Naive thymus-derived CD4-positive, alpha-beta T cell (primary cell): ENCODE measurements at regions not wholly inside any gene's neighbourhood (a gene's known extent, or its start where the extent isn't known, plus 50 kb on each side); places are given as distances from the start of the nearest gene placed in this dataset.

Experiments
- ATAC-seq: fragments of 150-1000 bp; cut with Tn5 transposase; 2 replicates; pipeline ENCODE4 v1.10.0; 2021; ENCODE audit warnings: mild to moderate bottlenecking, moderate library complexity
- CTCF ChIA-PET: fragments of 350-600 bp; sonication (Branson Sonifier 250); formaldehyde crosslinking; loops from one replicate; lab custom pipeline; 2021; ENCODE audit warnings: antibody characterized with exemption; lab: Charles Lee
- POLR2A ChIA-PET: fragments of 350-600 bp; sonication (Branson Sonifier 250); formaldehyde crosslinking; loops from one replicate; lab custom pipeline; 2021; ENCODE audit warnings: antibody characterized with exemption, inconsistent platforms; lab: Charles Lee
- DNase-seq, 9 donors: peaks; one replicate each; pipeline versions ENCODE4 v3.0.0 to v3.0.0-alpha.2; 2020 to 2022; ENCODE audit warnings: mixed read lengths in 1 of 9
- H3K27ac ChIP-seq: one replicate; pipeline ENCODE4 v1.7.0; 2013; ENCODE audit warnings: mild to moderate bottlenecking, low read depth, low read length, moderate library complexity
- H3K27me3 ChIP-seq, 2 donors: one replicate each; pipeline ENCODE4 v1.7.0; 2013; ENCODE audit warnings: low read length in 2 of 2, mild to moderate bottlenecking in 2 of 2, moderate library complexity in 2 of 2; ENCODE audit not compliant: control insufficient read depth in 2 of 2, insufficient read depth in 2 of 2
- H3K36me3 ChIP-seq, 3 experiments: 1 replicate in 2 of 3; 2 replicates in 1 of 3; pipeline ENCODE4 v1.7.0; 2013; ENCODE audit warnings: low read length in 3 of 3, mild to moderate bottlenecking in 3 of 3, moderate library complexity in 1 of 3; ENCODE audit not compliant: insufficient read depth in 3 of 3, control insufficient read depth in 2 of 3
- H3K4me1 ChIP-seq, 2 donors: one replicate each; pipeline ENCODE4 v1.7.0; 2013; ENCODE audit warnings: low read length in 2 of 2, mild to moderate bottlenecking in 2 of 2, moderate library complexity in 1 of 2; ENCODE audit not compliant: control insufficient read depth in 2 of 2, insufficient read depth in 2 of 2
- H3K4me3 ChIP-seq: 2 replicates; pipeline ENCODE4 v1.7.0; 2013; ENCODE audit warnings: mild to moderate bottlenecking, low read length
- H3K9me3 ChIP-seq, 3 experiments: 1 replicate in 2 of 3; 2 replicates in 1 of 3; pipeline ENCODE4 v1.7.0; 2013; ENCODE audit warnings: low read length in 3 of 3; ENCODE audit not compliant: control insufficient read depth in 2 of 3
- H3K27ac Mint-ChIP-seq, 9 donors: one replicate each; pipeline ENCODE4 v1.8.0; 2020 to 2022; ENCODE audit warnings: mixed read lengths in 9 of 9, mild to moderate bottlenecking in 8 of 9, moderate library complexity in 5 of 9, inconsistent platforms in 2 of 9
- H3K27me3 Mint-ChIP-seq, 5 donors: one replicate each; pipeline ENCODE4 v1.8.0; 2021 to 2022; ENCODE audit warnings: mixed read lengths in 5 of 5, mild to moderate bottlenecking in 1 of 5
- H3K36me3 Mint-ChIP-seq, 5 donors: one replicate each; pipeline ENCODE4 v1.8.0; 2020 to 2022; ENCODE audit warnings: mixed read lengths in 5 of 5, mild to moderate bottlenecking in 3 of 5, inconsistent platforms in 1 of 5
- H3K4me1 Mint-ChIP-seq, 7 donors: one replicate each; pipeline ENCODE4 v1.8.0; 2020 to 2022; ENCODE audit warnings: mixed read lengths in 7 of 7, mild to moderate bottlenecking in 3 of 7, inconsistent platforms in 1 of 7
- H3K4me3 Mint-ChIP-seq, 10 donors: one replicate each; pipeline ENCODE4 v1.8.0; 2020 to 2022; ENCODE audit warnings: mild to moderate bottlenecking in 10 of 10, mixed read lengths in 10 of 10, moderate library complexity in 6 of 10, inconsistent platforms in 2 of 10
- H3K9me3 Mint-ChIP-seq, 11 donors: one replicate each; pipeline ENCODE4 v1.8.0; 2020 to 2022; ENCODE audit warnings: mixed read lengths in 11 of 11, mild to moderate bottlenecking in 4 of 11, inconsistent platforms in 1 of 11, moderate library complexity in 1 of 11
- intact Hi-C, 2 donors: fragments of 100-400 bp; cut with micrococcal nuclease; formaldehyde crosslinking; loops; one replicate each; pipeline ENCODE4 v1.15.1; 2023

DNA sequence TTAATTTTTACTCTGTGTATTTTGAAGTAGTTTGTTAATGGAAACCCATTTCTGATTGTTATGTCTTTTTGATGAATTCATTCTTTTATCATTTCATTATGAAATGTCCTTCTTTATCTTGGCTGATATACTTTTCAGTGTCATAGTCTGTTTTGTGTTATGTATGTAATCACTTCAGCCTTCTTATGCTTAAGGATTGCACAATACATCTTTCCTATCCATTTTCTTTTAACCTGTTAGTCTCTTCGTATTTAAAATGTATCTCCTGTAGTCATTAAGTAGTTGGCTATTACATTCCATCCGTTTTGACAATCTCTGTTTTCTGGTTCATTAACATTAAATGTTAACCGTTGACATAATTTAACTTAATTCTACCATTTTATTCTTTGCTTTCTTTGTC lies 344.6 kb upstream of the CTNND2 start:
- intact Hi-C loops: no loop called here
- DNase-seq: no peak

GRCh38 chr5:12246036-12246435 lies 341.8 kb upstream of the CTNND2 start:
- DNase-seq (no peak), ATAC-seq (no peak)
- no peak overlapping the region for H3K4me3 ChIP-seq
- Mint-ChIP-seq H3K27ac (no peak overlapping the region), H3K27me3 (no peaks in the 10 kb centered on the region), H3K4me1 (no peaks in the 10 kb centered on the region), H3K4me3 (no peak overlapping the region), H3K9me3 (peaks cover 0 to 18% (median 8%) of the 10 kb centered on the region in 11 donors), H3K36me3 (no peaks in the 10 kb centered on the region)
- ChIA-PET POLR2A (no interaction called here), CTCF (no interaction called here)
- no peaks in the 10 kb centered on the region for H3K4me1 ChIP-seq
- H3K9me3 ChIP-seq: no peaks in the 10 kb centered on the region
- no peaks in the 10 kb centered on the region for H3K27me3 ChIP-seq
- H3K27ac ChIP-seq: no peak overlapping the region
- intact Hi-C loops: no loop called here
- H3K36me3 ChIP-seq: no peaks in the 10 kb centered on the region

More for the DNA sequence above, 344.6 kb upstream of the CTNND2 start:
- no peaks in the 10 kb centered on the region for H3K27me3 ChIP-seq
- H3K36me3 ChIP-seq: no peaks in the 10 kb centered on the region
- Mint-ChIP-seq H3K27me3 (no peaks in the 10 kb centered on the region), H3K4me1 (no peaks in the 10 kb centered on the region), H3K36me3 (no peaks in the 10 kb centered on the region), H3K9me3 (peaks cover 0 to 14% (median 8%) of the 10 kb centered on the region in 11 donors), H3K4me3 (no peak overlapping the region), H3K27ac (no peak overlapping the region)
- POLR2A ChIA-PET: no interaction called here
- CTCF ChIA-PET: no interaction called here
- no peaks in the 10 kb centered on the region for H3K4me1 ChIP-seq
- no peaks in the 10 kb centered on the region for H3K9me3 ChIP-seq
- ATAC-seq: no peak
- H3K27ac ChIP-seq: no peak overlapping the region
- no peak overlapping the region for H3K4me3 ChIP-seq

- H3K36me3 Mint-ChIP-seq: no peaks in the 10 kb centered on the region
- no peak for DNase-seq
- intact Hi-C loops: no loop called here
- Histone ChIP-seq H3K4me1 (no peaks in the 10 kb centered on the region), H3K27me3 (no peaks in the 10 kb centered on the region), H3K27ac (no peak overlapping the region), H3K36me3 (no peaks in the 10 kb centered on the region), H3K9me3 (peaks cover 0 to 2% (median 0%) of the 10 kb centered on the region in 3 experiments), H3K4me3 (no peak overlapping the region)
- no peak overlapping the region for H3K4me3 Mint-ChIP-seq
- ATAC-seq: no peak
- ChIA-PET POLR2A (no interaction called here), CTCF (no interaction called here)
- H3K27me3 Mint-ChIP-seq: no peaks in the 10 kb centered on the region
- H3K27ac Mint-ChIP-seq: no peak overlapping the region
- H3K9me3 Mint-ChIP-seq: peaks cover 0 to 18% (median 8%) of the 10 kb centered on the region in 11 donors
- H3K4me1 Mint-ChIP-seq: no peaks in the 10 kb centered on the region
Observed at GRCh38 chr5:12245429-12245828, 341.2 kb upstream of the CTNND2 start.

- Histone ChIP-seq H3K27ac (no peak overlapping the region), H3K4me3 (no peak overlapping the region), H3K36me3 (no peaks in the 10 kb centered on the region), H3K9me3 (peaks cover 0 to 5% (median 0%) of the 10 kb centered on the region in 3 experiments), H3K27me3 (no peaks in the 10 kb centered on the region), H3K4me1 (no peaks in the 10 kb centered on the region)
- Mint-ChIP-seq H3K4me1 (no peaks in the 10 kb centered on the region), H3K27me3 (no peaks in the 10 kb centered on the region), H3K36me3 (no peaks in the 10 kb centered on the region), H3K27ac (no peak overlapping the region), H3K9me3 (peaks cover 0 to 18% (median 9%) of the 10 kb centered on the region in 11 donors), H3K4me3 (no peak overlapping the region)
- ChIA-PET CTCF (no interaction called here), POLR2A (no interaction called here)
- ATAC-seq (no peak), DNase-seq (no peak)
- intact Hi-C loops: no loop called here
Observed at GRCh38 chr5:12242950-12243888, 339.0 kb upstream of the CTNND2 start.

DNA sequence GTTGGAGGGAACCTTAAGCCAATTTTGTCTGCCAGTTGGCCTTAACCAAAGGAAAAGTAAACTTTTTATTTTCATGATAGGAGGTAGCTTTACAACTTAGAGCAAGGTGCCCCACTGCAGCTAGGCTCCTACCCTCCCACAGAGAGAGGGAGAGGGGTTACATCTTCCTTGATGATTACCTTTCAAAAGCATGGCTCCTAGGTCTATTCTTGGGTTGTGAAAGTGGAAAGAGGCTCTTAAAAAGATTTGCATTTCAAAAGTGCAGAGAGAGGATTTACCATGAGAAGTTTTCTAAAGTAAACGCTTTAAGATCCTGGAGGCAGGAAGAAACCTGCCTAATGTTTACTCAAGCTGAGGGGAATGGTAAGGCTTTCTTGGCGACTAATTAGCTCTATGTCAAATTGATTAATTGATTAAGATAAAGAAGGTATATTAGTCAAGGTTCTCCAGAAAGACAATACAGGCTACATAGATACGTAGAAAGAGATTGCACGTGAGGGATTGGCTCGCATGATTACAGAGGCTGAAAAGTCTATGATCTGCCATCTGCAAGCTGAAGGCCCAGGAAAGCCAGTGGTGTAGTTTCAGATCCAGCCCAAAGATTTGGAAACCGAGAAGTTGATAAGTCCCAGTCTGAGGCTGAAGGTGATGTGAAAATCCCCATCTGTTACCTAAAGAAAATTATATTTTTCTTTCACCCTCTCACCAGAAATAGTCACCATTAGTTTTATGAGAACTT lies 333.8 kb upstream of the CTNND2 start:
- no peaks in the 10 kb centered on the region for H3K4me1 Mint-ChIP-seq
- ATAC-seq: no peak
- H3K36me3 ChIP-seq: no peaks in the 10 kb centered on the region

DNA sequence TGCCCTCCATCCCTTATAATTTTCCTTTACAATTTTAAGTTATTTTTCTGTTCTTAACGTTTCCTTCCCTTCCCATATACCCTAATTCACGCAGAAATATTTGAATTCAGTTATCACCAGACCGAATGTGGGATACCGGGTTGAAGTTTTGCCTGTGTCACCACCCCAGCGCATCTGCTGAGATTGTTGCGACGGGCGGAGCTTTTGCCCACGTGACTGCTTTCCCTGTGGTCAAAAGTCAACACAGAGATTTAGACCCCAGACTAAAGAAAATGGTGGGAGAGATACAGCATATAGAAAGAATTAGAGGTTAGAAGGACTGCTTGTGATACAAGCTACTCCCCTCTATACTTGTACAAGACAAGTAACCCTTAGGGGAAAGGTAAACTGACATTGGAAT lies 326.4 kb upstream of the CTNND2 start:
- POLR2A ChIA-PET: no interaction called here
- Histone ChIP-seq H3K4me3 (no peak overlapping the region), H3K9me3 (peaks cover 0 to 7% (median 0%) of the 10 kb centered on the region in 3 experiments), H3K4me1 (no peaks in the 10 kb centered on the region), H3K27me3 (no peaks in the 10 kb centered on the region), H3K36me3 (no peaks in the 10 kb centered on the region), H3K27ac (no peak overlapping the region)
- Mint-ChIP-seq H3K27ac (no peak overlapping the region), H3K9me3 (peaks cover 3 to 28% (median 9%) of the 10 kb centered on the region in 11 donors), H3K36me3 (no peaks in the 10 kb centered on the region), H3K27me3 (no peaks in the 10 kb centered on the region), H3K4me3 (no peak overlapping the region), H3K4me1 (no peaks in the 10 kb centered on the region)
- ATAC-seq (no peak), DNase-seq (no peak)
- intact Hi-C loops: no loop called here
- CTCF ChIA-PET: no interaction called here

More for the DNA sequence above, 333.8 kb upstream of the CTNND2 start:
- Histone ChIP-seq H3K9me3 (peaks cover 0 to 5% (median 0%) of the 10 kb centered on the region in 3 experiments), H3K27ac (no peak overlapping the region), H3K4me1 (no peaks in the 10 kb centered on the region), H3K27me3 (no peaks in the 10 kb centered on the region), H3K4me3 (no peak overlapping the region)
- Mint-ChIP-seq H3K27ac (no peak overlapping the region), H3K9me3 (peaks cover 0 to 19% (median 6%) of the 10 kb centered on the region in 11 donors), H3K4me3 (no peak overlapping the region), H3K36me3 (peaks cover 0 to 3% (median 0%) of the 10 kb centered on the region in 5 donors), H3K27me3 (no peaks in the 10 kb centered on the region)
- ChIA-PET POLR2A (no interaction called here), CTCF (no interaction called here)
- DNase-seq: no peak
- intact Hi-C loops: no loop called here
